Liver (tissue), 8 donors: ENCODE measurements at regions not wholly inside any gene's neighbourhood (a gene's known extent, or its start where the extent isn't known, plus 50 kb on each side); places are given as distances from the start of the nearest gene placed in this dataset.
"Not testable (repeated sequence)": the region's sequence is repeated elsewhere in the genome, so short reads cannot be mapped to it uniquely, and the experiment has no call there.

Experiments
- DNase-seq: peaks from one replicate; pipeline ENCODE4 v3.0.0-alpha.2; 2017; ENCODE audit warnings: low spot score
- H3K27ac ChIP-seq, 2 donors: one replicate each; pipeline ENCODE4 v1.7.0; 2013; ENCODE audit warnings: inconsistent platforms in 2 of 2, low read length in 2 of 2, control low read depth in 1 of 2, low read depth in 1 of 2, mild to moderate bottlenecking in 1 of 2
- H3K27me3 ChIP-seq, 4 donors: one replicate each; pipeline versions ENCODE4 v1.6.1 to v1.7.0; 2013; ENCODE audit warnings: low read length in 3 of 4, inconsistent platforms in 1 of 4, mild to moderate bottlenecking in 1 of 4, moderate library complexity in 1 of 4; ENCODE audit not compliant: control insufficient read depth in 4 of 4, insufficient read depth in 4 of 4
- H3K36me3 ChIP-seq, 4 donors: one replicate each; pipeline versions ENCODE4 v1.6.1 to v1.7.0; 2013; ENCODE audit warnings: low read length in 3 of 4, mild to moderate bottlenecking in 3 of 4, low read depth in 1 of 4, moderate library complexity in 1 of 4; ENCODE audit not compliant: control insufficient read depth in 4 of 4, insufficient read depth in 3 of 4
- H3K4me1 ChIP-seq, 4 donors: one replicate each; pipeline versions ENCODE4 v1.6.1 to v1.7.0; 2013; ENCODE audit warnings: low read length in 3 of 4, mild to moderate bottlenecking in 3 of 4, moderate library complexity in 1 of 4; ENCODE audit not compliant: control insufficient read depth in 4 of 4, insufficient read depth in 4 of 4
- H3K4me3 ChIP-seq, 3 donors: one replicate each; pipeline versions ENCODE4 v1.6.1 to v1.7.0; 2013; ENCODE audit warnings: low read length in 3 of 3, control low read depth in 1 of 3, low read depth in 1 of 3, mild to moderate bottlenecking in 1 of 3
- H3K9ac ChIP-seq, 2 donors: one replicate each; pipeline ENCODE4 v1.7.0; 2013; ENCODE audit warnings: low read length in 2 of 2, mild to moderate bottlenecking in 2 of 2, moderate library complexity in 2 of 2, control low read depth in 1 of 2, low read depth in 1 of 2
- H3K9me3 ChIP-seq, 4 donors: one replicate each; pipeline versions ENCODE4 v1.6.1 to v1.7.0; 2013; ENCODE audit warnings: low read length in 3 of 4; ENCODE audit not compliant: control insufficient read depth in 4 of 4
- ATF3 ChIP-seq: IDR thresholded peaks from 2 replicates; pipeline ENCODE4 v1.6.1; 2016; ENCODE audit warnings: antibody characterized with exemption
- CTCF ChIP-seq: fragments of 150-350 bp; IDR thresholded peaks from 2 replicates; pipeline ENCODE4 v1.5.1; 2017; ENCODE audit warnings: improper control_type of control experiment, low read depth, low read length; ENCODE audit not compliant: missing input control
- EGR1 ChIP-seq, 2 donors: IDR thresholded peaks; 2 replicates each; pipeline ENCODE4 v1.6.1; 2016 to 2018; ENCODE audit warnings: antibody characterized with exemption in 2 of 2, low read depth in 2 of 2
- FOXA1 ChIP-seq: IDR thresholded peaks from 2 replicates; pipeline ENCODE4 v1.6.1; 2016; ENCODE audit warnings: antibody characterized with exemption
- FOXA2 ChIP-seq: IDR thresholded peaks from 2 replicates; pipeline ENCODE4 v1.6.1; 2016; ENCODE audit warnings: antibody characterized with exemption
- HNF4A ChIP-seq, 2 donors: conservative IDR thresholded peaks; 2 replicates each; pipeline ENCODE4 v1.6.1; 2016; ENCODE audit warnings: antibody characterized with exemption in 2 of 2, mild to moderate bottlenecking in 2 of 2
- HNF4G ChIP-seq: IDR thresholded peaks from 2 replicates; pipeline ENCODE4 v1.6.1; 2016; ENCODE audit warnings: antibody characterized with exemption
- JUND ChIP-seq, 2 donors: IDR thresholded peaks; 2 replicates each; pipeline ENCODE4 v1.6.1; 2016; ENCODE audit warnings: antibody characterized with exemption in 2 of 2
- MAX ChIP-seq: IDR thresholded peaks from 2 replicates; pipeline ENCODE4 v1.6.1; 2016; ENCODE audit warnings: antibody characterized with exemption
- NR2F2 ChIP-seq: IDR thresholded peaks from 2 replicates; pipeline ENCODE4 v1.6.1; 2016; ENCODE audit warnings: antibody characterized with exemption
- RAD21 ChIP-seq, 2 donors: IDR thresholded peaks; 2 replicates each; pipeline ENCODE4 v1.6.1; 2016; ENCODE audit warnings: antibody characterized with exemption in 2 of 2, mild to moderate bottlenecking in 2 of 2
- REST ChIP-seq: IDR thresholded peaks from 2 replicates; pipeline ENCODE4 v1.6.1; 2016; ENCODE audit warnings: antibody characterized with exemption, mild to moderate bottlenecking
- SP1 ChIP-seq: IDR thresholded peaks from 2 replicates; pipeline ENCODE4 v1.6.1; 2018; ENCODE audit warnings: antibody characterized with exemption, mild to moderate bottlenecking
- TAF1 ChIP-seq: conservative IDR thresholded peaks from 2 replicates; pipeline ENCODE4 v1.6.1; 2016; ENCODE audit warnings: antibody characterized with exemption, mild to moderate bottlenecking
- YY1 ChIP-seq: IDR thresholded peaks from 2 replicates; pipeline ENCODE4 v1.6.1; 2016; ENCODE audit warnings: antibody characterized with exemption, mild to moderate bottlenecking
- ZBTB33 ChIP-seq: IDR thresholded peaks from 2 replicates; pipeline ENCODE4 v1.6.1; 2016; ENCODE audit warnings: antibody characterized with exemption
- whole genome bisulfite sequencing: extraction: QIAGEN DNeasy Blood & Tissue Kit; methylation state at CpG from one replicate; pipeline ENCODE4 v1.1.7; 2013; 5-methylcytosine and 5-hydroxymethylcytosine counted together
- donor health status: healthy.
- donor health status: healthy.
- donor health status: healthy.
- donor health status: healthy.
- donor health status: healthy.

- TF ChIP-seq HNF4G (no peak), HNF4A (conservative IDR thresholded peaks at IDR 0.05) (no peak), EGR1 (IDR thresholded peaks at IDR 0.05; ENCODE audit: low read depth in 2 of 2) (no peak)
- no peak for DNase-seq
- Histone ChIP-seq H3K36me3 (no peaks in the 10 kb centered on the region), H3K9ac (no peak overlapping the region), H3K4me3 (no peak overlapping the region), H3K4me1 (no peaks in the 10 kb centered on the region), H3K27me3 (peaks cover 0 to 3% (median 0%) of the 10 kb centered on the region in 4 donors), H3K27ac (no peak overlapping the region), H3K9me3 (peaks cover 0 to 9% (median 5%) of the 10 kb centered on the region in 4 donors)
- 70% methylated on average over 7 of the region's 7 CpGs for WGBS
These were observed 245.9 kb upstream of the DDHD1 start for GRCh38 chr14:53399057-53399456.

GRCh38 chr14:53398616-53399015, 245.5 kb upstream of the DDHD1 start:
- Histone ChIP-seq H3K4me3 (no peak overlapping the region), H3K4me1 (no peaks in the 10 kb centered on the region), H3K27ac (no peak overlapping the region), H3K36me3 (no peaks in the 10 kb centered on the region), H3K27me3 (peaks cover 0 to 3% (median 0%) of the 10 kb centered on the region in 4 donors), H3K9ac (no peak overlapping the region), H3K9me3 (peaks cover 0 to 9% (median 5%) of the 10 kb centered on the region in 4 donors)
- no peak for DNase-seq
- 75% methylated on average over 2 of the region's 2 CpGs for WGBS
- TF ChIP-seq NR2F2 (no peak), MAX (no peak), REST (no peak), ATF3 (no peak), JUND (IDR thresholded peaks at IDR 0.05) (no peak), TAF1 (no peak), FOXA2 (no peak), EGR1 (IDR thresholded peaks at IDR 0.05; ENCODE audit: low read depth in 2 of 2) (no peak), ZBTB33 (no peak), CTCF (no peak), FOXA1 (no peak), YY1 (no peak), RAD21 (IDR thresholded peaks at IDR 0.05) (no peak), HNF4G (no peak), HNF4A (conservative IDR thresholded peaks at IDR 0.05) (no peak), SP1 (no peak)

GRCh38 chr14:53395267-53395666, 242.1 kb upstream of the DDHD1 start:
- H3K27ac ChIP-seq, H3K4me1 ChIP-seq, H3K36me3 ChIP-seq, H3K9ac ChIP-seq, H3K4me3 ChIP-seq, H3K27me3 ChIP-seq, DNase-seq, H3K9me3 ChIP-seq: not testable (repeated sequence)
- 91% methylated on average over 4 of the region's 4 CpGs for WGBS
